Stimulated activated CD8-positive, alpha-beta memory T cell treated with anti-CD3 and anti-CD28 coated beads, Interleukin-4, amount 100 ng/mL, for 48 hours (primary cell): ENCODE measurements at regions not wholly inside any gene's neighbourhood (a gene's known extent, or its start where the extent isn't known, plus 50 kb on each side); places are given as distances from the start of the nearest gene placed in this dataset.
"Not testable (repeated sequence)": the region's sequence is repeated elsewhere in the genome, so short reads cannot be mapped to it uniquely, and the experiment has no call there.

Experiments
- DNase-seq: peaks from one replicate; pipeline ENCODE4 v3.0.0-alpha.2; 2020

DNA sequence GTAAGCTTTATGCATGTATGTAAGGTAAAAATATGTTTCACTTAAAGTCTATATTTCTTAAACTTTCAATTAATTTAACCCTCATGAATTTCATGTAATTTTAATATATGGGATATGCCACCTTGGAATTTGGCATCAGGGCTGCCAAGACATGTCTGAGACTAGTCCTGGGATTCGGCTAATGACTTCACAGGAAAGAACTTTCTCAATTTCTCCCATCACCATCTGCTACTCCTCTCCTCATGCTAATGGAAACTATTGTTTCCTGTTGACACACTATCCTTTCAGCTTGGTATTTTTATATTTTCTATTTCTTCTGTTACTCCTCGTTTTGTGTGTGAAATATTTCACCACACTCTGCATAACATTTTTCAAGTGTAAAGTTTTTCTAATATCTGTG, 205.9 kb downstream of the ARL4A start:
- DNase-seq: no peak

GRCh38 chr7:12895296-12895695, 207.9 kb downstream of the ARL4A start:
- no peak for DNase-seq

- no peak for DNase-seq
Measured at GRCh38 chr7:12896316-12896715, 208.9 kb downstream of the ARL4A start.

GRCh38 chr7:12898004-12898403, 210.6 kb downstream of the ARL4A start:
- DNase-seq: no peak

DNA sequence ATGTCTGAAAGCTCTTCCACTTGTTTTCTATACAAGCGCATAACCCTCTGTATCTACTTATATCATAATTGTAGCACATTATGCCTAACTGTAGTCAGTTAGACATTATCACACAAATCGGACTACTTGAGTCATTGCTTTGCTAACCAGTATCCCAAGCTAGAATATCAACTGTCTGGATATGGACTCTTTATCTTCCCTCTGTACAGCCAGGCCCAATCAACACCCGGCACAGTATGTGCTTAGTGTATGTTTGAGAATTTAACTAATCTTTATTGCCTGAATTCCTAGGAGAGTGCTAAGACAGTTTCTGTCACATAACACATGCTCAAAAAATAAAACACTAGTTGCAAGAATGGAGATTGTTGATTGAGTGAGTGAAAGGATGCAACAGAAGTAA, 211.2 kb downstream of the ARL4A start:
- no peak for DNase-seq

DNA sequence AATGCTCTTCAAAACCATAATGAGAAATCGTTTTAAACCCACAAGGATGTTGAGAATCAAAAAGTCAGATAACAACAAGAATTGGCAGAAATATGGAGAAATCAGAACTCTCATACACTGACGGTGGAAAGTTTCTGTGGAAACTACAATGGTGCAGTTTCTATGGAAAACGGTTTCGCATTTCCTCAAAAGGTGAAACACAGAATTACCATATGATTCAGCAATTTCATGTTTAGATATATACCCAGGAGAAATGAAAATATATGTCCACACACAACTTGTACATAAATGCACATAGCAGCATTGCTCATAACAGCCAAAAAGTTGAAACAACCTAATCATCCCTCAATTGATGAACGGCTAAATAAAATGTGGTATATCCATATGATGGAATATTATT, 218.2 kb downstream of the ARL4A start:
- DNase-seq: no peak

DNA sequence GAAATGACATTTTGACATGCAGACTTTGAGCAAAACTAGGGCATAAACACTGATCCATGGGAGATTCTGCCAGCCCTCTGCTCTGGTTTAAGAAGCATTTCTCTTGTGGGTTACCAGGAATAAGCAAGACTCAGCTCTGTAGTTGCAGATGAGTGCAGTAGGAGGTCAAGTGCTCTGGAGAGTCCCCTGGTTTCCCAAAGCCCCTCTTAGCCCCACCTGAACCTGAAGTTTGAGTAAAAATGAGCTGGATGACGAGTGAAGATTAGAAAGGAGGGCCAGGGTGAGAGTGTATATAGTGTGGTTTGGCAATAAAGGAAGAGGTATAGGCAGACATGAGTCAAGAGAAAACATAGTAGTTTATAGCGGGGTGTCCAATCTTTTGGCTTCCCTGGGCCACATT, 220.3 kb downstream of the ARL4A start:
- DNase-seq: no peak

DNA sequence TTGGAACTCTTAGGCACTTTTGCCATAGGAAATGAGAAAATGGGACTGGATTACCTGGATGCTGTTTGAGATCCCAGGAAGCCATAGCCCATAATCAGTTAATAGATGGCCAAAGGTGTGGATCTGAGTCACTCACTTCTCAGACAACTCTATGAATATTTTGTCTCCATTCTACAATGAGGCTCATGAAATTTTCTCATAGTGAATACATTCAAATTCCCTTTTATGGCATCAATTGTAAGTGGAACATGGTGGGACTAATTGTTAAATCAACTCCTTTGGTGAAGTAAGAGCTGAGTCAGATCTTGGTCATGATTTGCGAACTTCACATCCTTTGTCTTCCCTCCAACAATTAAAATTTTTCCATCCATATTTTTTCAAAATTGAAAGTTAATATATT, 222.1 kb downstream of the ARL4A start:
- no peak for DNase-seq

- no peak for DNase-seq
Measured at GRCh38 chr7:12911053-12911452, 223.6 kb downstream of the ARL4A start.

- DNase-seq: no peak
Measured at GRCh38 chr7:12913002-12913401, 225.6 kb downstream of the ARL4A start.

DNA sequence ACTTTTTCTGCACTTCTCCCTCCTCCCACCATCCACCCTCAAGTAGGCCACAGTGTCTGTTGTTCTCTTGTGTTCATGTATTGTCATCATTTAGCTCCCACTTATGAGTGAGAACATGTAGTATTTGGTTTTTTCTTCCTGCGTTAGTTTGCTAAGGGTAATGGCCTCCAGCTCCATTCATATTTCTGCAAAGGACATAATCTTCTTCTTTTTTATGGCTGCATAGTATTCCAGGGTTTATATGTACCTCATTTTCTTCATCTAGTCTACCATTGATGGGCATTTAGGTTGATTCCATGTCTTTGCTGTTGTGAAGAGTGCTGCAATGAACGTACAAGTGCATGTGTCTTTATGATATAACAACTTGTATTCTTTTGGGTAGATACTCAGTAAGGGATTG, 230.4 kb downstream of the ARL4A start:
- no peak for DNase-seq

DNA sequence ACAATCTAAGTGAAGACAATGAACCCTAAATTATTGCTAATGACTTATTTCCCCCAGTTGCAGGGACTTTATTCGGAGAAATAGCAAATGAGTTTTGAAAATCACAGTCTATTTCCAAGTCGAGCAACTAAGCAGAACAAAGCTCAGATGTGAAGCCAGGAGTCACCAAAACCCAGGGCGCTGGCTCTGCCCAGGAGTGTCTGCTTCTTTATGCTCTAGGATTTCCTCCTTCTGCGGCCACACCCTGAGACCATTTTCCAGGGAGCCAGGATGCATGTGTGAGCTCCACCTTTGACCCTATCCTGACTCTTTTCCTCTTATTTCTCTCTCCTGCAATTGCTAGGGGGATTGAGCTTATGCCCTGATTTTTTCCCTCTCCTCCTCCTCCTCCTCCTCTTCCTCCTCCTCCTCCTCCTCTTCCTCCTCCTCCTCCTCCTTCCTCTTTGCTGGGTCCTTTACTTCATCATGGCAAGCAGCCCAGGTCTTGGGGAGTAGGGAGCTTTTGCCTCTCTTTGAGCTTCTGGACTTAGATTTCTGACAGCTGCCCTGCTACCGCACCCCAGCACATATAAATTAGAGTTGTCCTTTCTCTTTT, 234.4 kb downstream of the ARL4A start:
- no peak for DNase-seq

GRCh38 chr7:12923971-12924370, 236.5 kb downstream of the ARL4A start:
- no peak for DNase-seq

GRCh38 chr7:12926206-12926605, 238.8 kb downstream of the ARL4A start:
- DNase-seq: no peak

- DNase-seq: no peak
Measured at GRCh38 chr7:12927635-12928434, 240.4 kb downstream of the ARL4A start.

DNA sequence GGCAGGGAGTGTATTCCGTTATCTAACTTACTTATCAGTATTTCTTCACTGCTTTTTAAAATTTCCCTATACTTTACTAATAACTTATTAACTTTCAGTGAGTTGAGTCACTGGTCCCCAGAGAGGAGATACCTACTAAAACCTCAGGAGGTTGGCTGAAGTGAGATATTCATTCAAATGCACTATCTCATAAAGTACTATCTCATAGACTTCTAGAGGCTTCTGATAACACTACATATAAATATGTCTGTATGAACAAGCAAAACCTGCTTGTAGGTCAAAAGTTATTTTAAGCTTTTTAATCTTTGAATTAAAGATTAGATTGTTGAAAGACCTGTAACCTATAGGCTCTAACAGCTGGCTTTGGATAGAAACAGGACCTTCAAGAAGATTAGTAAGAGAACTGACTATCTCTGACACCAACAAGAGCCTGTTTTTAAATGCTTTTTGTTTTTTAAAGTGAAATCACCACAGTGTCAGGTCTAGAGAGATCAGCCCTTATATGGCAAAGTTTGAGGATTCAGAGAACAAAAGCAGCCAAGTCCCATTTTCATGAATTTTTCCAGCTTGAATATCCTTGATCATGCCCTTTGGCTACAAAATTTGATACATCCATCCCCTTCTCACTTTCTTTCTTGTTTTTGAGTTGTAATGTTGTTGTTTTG, 242.2 kb downstream of the ARL4A start:
- DNase-seq: no peak

- no peak for DNase-seq
Measured at GRCh38 chr7:12930534-12930933, 243.1 kb downstream of the ARL4A start.

DNA sequence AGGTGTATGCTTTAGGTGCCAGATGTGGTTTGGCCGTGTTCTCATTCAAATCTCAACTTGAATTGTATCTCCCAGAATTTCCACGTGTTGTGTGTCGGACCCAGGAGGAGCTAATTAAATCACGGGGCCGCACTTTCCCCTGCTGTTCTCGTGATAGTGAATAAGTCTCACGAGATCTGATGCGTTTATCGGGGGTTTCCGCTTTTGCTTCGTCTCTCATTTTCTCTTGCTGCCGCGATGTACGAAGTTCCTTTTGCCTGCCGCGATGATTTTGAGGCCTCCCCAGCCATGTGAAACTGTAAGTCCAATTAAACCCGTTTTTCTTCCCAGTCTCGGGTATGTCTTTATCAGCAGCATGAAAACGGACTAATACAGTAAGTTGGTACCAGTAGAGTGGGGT, 244.0 kb downstream of the ARL4A start:
- DNase-seq: not testable (repeated sequence)

DNA sequence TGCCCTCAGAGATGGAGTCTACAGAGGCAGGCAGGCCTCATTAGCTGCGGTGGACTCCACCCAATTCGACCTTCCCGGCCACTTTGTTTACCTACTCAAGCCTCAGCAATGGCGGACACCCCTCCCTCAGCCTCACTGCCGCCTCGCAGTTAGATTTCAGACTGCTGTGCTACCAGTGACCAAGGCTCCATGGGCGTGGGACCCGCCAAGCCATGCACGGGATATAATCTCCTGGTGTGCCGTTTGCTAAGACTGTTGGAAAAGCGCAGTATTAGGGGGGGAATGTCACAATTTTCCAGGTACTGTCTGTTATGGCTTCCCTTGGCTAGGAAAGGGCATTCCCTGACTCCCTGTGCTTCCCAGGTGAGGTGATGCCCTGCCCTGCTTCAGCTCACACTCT, 252.3 kb downstream of the ARL4A start:
- no peak for DNase-seq

DNA sequence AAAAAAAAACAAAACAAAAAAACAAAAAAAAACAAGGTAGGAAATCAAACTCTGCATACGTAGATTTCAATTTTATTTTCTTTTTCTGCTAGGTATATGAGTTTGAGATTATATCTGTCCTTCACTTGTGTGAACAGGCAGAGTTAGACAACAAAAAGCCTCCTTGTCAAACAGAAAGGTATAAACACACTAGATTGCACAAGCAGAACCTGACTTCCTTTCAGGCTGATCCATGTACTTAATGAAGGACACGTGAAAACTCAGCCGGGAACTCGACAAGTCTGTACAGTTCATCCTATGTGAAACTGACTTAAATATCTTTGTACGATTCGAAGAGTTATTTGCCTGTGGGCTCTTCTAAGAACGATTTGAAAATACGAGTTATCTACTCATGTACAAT, 254.1 kb downstream of the ARL4A start:
- no peak for DNase-seq

- no peak for DNase-seq
Measured at GRCh38 chr7:12942609-12943008, 255.2 kb downstream of the ARL4A start.

GRCh38 chr7:12943781-12944180, 256.3 kb downstream of the ARL4A start:
- DNase-seq: no peak

- no peak for DNase-seq
Measured at GRCh38 chr7:12945901-12946300, 258.5 kb downstream of the ARL4A start.

- DNase-seq: no peak
Measured at GRCh38 chr7:12947465-12947864, 260.0 kb downstream of the ARL4A start.
